ENCODE measurements at regions not wholly inside any gene's neighbourhood (a gene's known extent, or its start where the extent isn't known, plus 50 kb on each side); places are given as distances from the start of the nearest gene placed in this dataset.

DNA sequence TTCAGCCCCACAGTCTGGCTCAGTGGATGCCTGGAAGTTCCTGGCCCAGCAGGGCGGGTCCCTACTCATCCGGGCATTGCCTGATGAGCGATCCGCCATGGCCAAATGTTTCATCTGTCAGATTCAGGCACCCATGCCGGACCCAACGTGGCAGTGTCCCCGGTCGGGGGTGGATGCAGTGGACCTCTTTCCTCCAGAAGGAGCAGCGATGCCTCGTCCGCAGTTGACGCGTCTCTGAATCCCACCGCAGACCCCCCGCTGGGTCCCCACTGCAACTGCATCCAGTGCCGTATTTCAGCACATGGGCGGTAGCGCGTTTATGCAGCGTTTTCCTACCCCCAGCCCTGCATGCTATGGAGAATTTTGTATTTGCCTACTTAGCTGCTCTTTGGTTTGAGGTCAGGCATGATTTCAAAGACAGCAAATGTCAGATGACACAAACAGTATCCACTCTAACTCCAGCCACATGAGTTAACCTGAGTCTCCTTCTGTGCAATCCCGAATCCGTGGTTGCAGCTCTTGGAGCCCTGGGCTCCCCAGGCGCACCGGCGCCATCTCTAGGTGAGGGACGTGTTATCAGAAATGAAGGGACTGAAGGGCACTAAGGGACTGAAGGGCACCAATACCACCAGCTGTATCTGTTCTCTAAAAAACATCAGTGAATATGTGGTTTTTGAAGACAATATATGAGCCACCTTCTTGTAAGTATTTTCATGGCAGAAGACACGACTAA is 72.6 kb upstream of the THBS2 start:
- no peak for TF ChIP-seq POLR2AphosphoS5 (IDR thresholded peaks at IDR 0.05)
- TF ChIP-seq, protein P1, sequence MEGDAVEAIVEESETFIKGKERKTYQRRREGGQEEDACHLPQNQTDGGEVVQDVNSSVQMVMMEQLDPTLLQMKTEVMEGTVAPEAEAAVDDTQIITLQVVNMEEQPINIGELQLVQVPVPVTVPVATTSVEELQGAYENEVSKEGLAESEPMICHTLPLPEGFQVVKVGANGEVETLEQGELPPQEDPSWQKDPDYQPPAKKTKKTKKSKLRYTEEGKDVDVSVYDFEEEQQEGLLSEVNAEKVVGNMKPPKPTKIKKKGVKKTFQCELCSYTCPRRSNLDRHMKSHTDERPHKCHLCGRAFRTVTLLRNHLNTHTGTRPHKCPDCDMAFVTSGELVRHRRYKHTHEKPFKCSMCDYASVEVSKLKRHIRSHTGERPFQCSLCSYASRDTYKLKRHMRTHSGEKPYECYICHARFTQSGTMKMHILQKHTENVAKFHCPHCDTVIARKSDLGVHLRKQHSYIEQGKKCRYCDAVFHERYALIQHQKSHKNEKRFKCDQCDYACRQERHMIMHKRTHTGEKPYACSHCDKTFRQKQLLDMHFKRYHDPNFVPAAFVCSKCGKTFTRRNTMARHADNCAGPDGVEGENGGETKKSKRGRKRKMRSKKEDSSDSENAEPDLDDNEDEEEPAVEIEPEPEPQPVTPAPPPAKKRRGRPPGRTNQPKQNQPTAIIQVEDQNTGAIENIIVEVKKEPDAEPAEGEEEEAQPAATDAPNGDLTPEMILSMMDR (IDR thresholded peaks at IDR 0.05), result peak in 2 of 4 experiments; percentile 7 to 30
